Urinary bladder (tissue), 3 donors: ENCODE measurements at regions not wholly inside any gene's neighbourhood (a gene's known extent, or its start where the extent isn't known, plus 50 kb on each side); places are given as distances from the start of the nearest gene placed in this dataset.

Experiments
- DNase-seq: peaks from one replicate; pipeline ENCODE4 v3.0.0-alpha.2; 2015; ENCODE audit errors: extremely low spot score
- H3K27ac ChIP-seq: one replicate; pipeline ENCODE4 v1.5.1; 2013; ENCODE audit warnings: low read depth, mild to moderate bottlenecking, moderate library complexity
- H3K36me3 ChIP-seq: one replicate; pipeline ENCODE4 v1.6.1; 2013; ENCODE audit warnings: mild to moderate bottlenecking, moderate library complexity; ENCODE audit not compliant: insufficient read depth
- H3K4me1 ChIP-seq: one replicate; pipeline ENCODE4 v1.6.1; 2013; ENCODE audit warnings: mild to moderate bottlenecking, moderate library complexity; ENCODE audit not compliant: insufficient read depth
- H3K4me3 ChIP-seq: one replicate; pipeline ENCODE4 v1.5.1; 2013; ENCODE audit warnings: low read depth, low read length
- WGBS: extraction: QIAGEN DNeasy Blood & Tissue Kit; methylation state at CpG from one replicate; pipeline ENCODE4 v1.1.7; 2013; 5-methylcytosine and 5-hydroxymethylcytosine counted together
- donor health status: healthy with polysubstance abuse.
- donor health status: healthy.

- Histone ChIP-seq H3K4me3 (no peak overlapping the region), H3K36me3 (no peaks in the 10 kb centered on the region), H3K4me1 (peaks cover 1% of the 10 kb centered on the region), H3K27ac (no peak overlapping the region)
- DNase-seq: peak; percentile 66
- WGBS: 17% methylated on average over 1 of the region's 1 CpG
Observed at GRCh38 chr3:39000008-39000450, 51.7 kb downstream of the SCN11A start.

GRCh38 chr3:38998086-38998485, 53.7 kb downstream of the SCN11A start:
- peaks cover 4% of the 10 kb centered on the region for H3K4me1 ChIP-seq
- H3K27ac ChIP-seq: peak overlapping the region; percentile 10
- H3K36me3 ChIP-seq: no peaks in the 10 kb centered on the region
- 22% methylated on average over 3 of the region's 3 CpGs for WGBS
- DNase-seq: no peak
- no peak overlapping the region for H3K4me3 ChIP-seq

- DNase-seq: no peak
- H3K4me1 ChIP-seq: peaks cover 4% of the 10 kb centered on the region
- WGBS: 81% methylated on average over 1 of the region's 1 CpG
- no peak overlapping the region for H3K27ac ChIP-seq
- H3K36me3 ChIP-seq: no peaks in the 10 kb centered on the region
- no peak overlapping the region for H3K4me3 ChIP-seq
Observed at GRCh38 chr3:38996193-38996592, 55.6 kb downstream of the SCN11A start.

- 54% methylated on average over 3 of the region's 3 CpGs for WGBS
- peak; percentile 62 for DNase-seq
- no peak overlapping the region for H3K4me3 ChIP-seq
- H3K36me3 ChIP-seq: no peaks in the 10 kb centered on the region
- H3K4me1 ChIP-seq: peaks cover 4% of the 10 kb centered on the region
- no peak overlapping the region for H3K27ac ChIP-seq
Observed at GRCh38 chr3:38994251-38994650, 57.5 kb downstream of the SCN11A start.

- DNase-seq: no peak
- 52% methylated on average over 4 of the region's 4 CpGs for WGBS
- no peaks in the 10 kb centered on the region for H3K36me3 ChIP-seq
- H3K27ac ChIP-seq: no peak overlapping the region
- H3K4me1 ChIP-seq: peaks cover 4% of the 10 kb centered on the region
- no peak overlapping the region for H3K4me3 ChIP-seq
Observed at GRCh38 chr3:38992117-38992760, 59.5 kb downstream of the SCN11A start.

GRCh38 chr3:38990621-38991020, 61.1 kb downstream of the SCN11A start:
- 71% methylated on average over 3 of the region's 3 CpGs for WGBS

GRCh38 chr3:38989917-38990510, 61.7 kb downstream of the SCN11A start:
- Histone ChIP-seq H3K4me1 (peaks cover 4% of the 10 kb centered on the region), H3K27ac (no peak overlapping the region), H3K4me3 (no peak overlapping the region), H3K36me3 (no peaks in the 10 kb centered on the region)
- DNase-seq: no peak
- 53% methylated on average over 7 of the region's 7 CpGs for WGBS

More at GRCh38 chr3:38990621-38991020, 61.1 kb downstream of the SCN11A start:
- Histone ChIP-seq H3K4me3 (no peak overlapping the region), H3K27ac (no peak overlapping the region), H3K4me1 (peaks cover 4% of the 10 kb centered on the region), H3K36me3 (no peaks in the 10 kb centered on the region)
- DNase-seq: no peak

- H3K27ac ChIP-seq: no peak overlapping the region
- 96% methylated on average over 3 of the region's 3 CpGs for WGBS
- no peak overlapping the region for H3K4me3 ChIP-seq
- no peaks in the 10 kb centered on the region for H3K36me3 ChIP-seq
- no peak for DNase-seq
- H3K4me1 ChIP-seq: peaks cover 2% of the 10 kb centered on the region
Observed at GRCh38 chr3:38988955-38989354, 62.8 kb downstream of the SCN11A start.

- no peak overlapping the region for H3K27ac ChIP-seq
- WGBS: 76% methylated on average over 3 of the region's 3 CpGs
- no peaks in the 10 kb centered on the region for H3K36me3 ChIP-seq
- H3K4me3 ChIP-seq: no peak overlapping the region
- peaks cover 2% of the 10 kb centered on the region for H3K4me1 ChIP-seq
- no peak for DNase-seq
Observed at GRCh38 chr3:38987456-38987855, 64.3 kb downstream of the SCN11A start.

- Histone ChIP-seq H3K27ac (no peak overlapping the region), H3K4me3 (no peak overlapping the region), H3K36me3 (no peaks in the 10 kb centered on the region), H3K4me1 (peaks cover 2% of the 10 kb centered on the region)
- 86% methylated on average over 4 of the region's 4 CpGs for WGBS
- DNase-seq: no peak
Observed at GRCh38 chr3:38986901-38987300, 64.8 kb downstream of the SCN11A start.

GRCh38 chr3:38985981-38986380, 65.8 kb downstream of the SCN11A start:
- H3K4me3 ChIP-seq: no peak overlapping the region
- no peak overlapping the region for H3K27ac ChIP-seq
- no peaks in the 10 kb centered on the region for H3K36me3 ChIP-seq
- 91% methylated on average over 4 of the region's 4 CpGs for WGBS
- H3K4me1 ChIP-seq: peaks cover 2% of the 10 kb centered on the region
- no peak for DNase-seq

GRCh38 chr3:38985581-38985980, 66.2 kb downstream of the SCN11A start:
- H3K36me3 ChIP-seq: no peaks in the 10 kb centered on the region
- H3K4me3 ChIP-seq: no peak overlapping the region
- peaks cover 2% of the 10 kb centered on the region for H3K4me1 ChIP-seq
- no peak overlapping the region for H3K27ac ChIP-seq
- no peak for DNase-seq

- Histone ChIP-seq H3K4me3 (no peak overlapping the region), H3K36me3 (no peaks in the 10 kb centered on the region), H3K27ac (no peak overlapping the region), H3K4me1 (no peaks in the 10 kb centered on the region)
- 83% methylated on average over 7 of the region's 7 CpGs for WGBS
- no peak for DNase-seq
Observed at GRCh38 chr3:38984731-38985130, 67.0 kb downstream of the SCN11A start.

- Histone ChIP-seq H3K27ac (no peak overlapping the region), H3K4me3 (no peak overlapping the region), H3K36me3 (no peaks in the 10 kb centered on the region), H3K4me1 (no peaks in the 10 kb centered on the region)
- no peak for DNase-seq
Observed at GRCh38 chr3:38984110-38984509, 67.6 kb downstream of the SCN11A start.
